Activated naive CD4-positive, alpha-beta T cell treated with anti-CD3 and anti-CD28 coated beads, Interleukin-2, amount 10 ng/mL, durations not matched to agents 7 days and 5 days (primary cell): ENCODE measurements at regions not wholly inside any gene's neighbourhood (a gene's known extent, or its start where the extent isn't known, plus 50 kb on each side); places are given as distances from the start of the nearest gene placed in this dataset.
"Not testable (repeated sequence)": the region's sequence is repeated elsewhere in the genome, so short reads cannot be mapped to it uniquely, and the experiment has no call there.

Source experiments
- CTCF ChIA-PET: fragments of 350-600 bp; sonication (Branson Sonifier 250); formaldehyde crosslinking; loops from one replicate; lab custom pipeline; 2021; ENCODE audit warnings: antibody characterized with exemption; lab: Charles Lee
- DNase-seq: peaks from one replicate; pipeline ENCODE4 v3.0.0-alpha.2; 2020
- H3K27ac Mint-ChIP-seq: one replicate; pipeline ENCODE4 v1.8.0; 2021; ENCODE audit warnings: mild to moderate bottlenecking, moderate library complexity, mixed read lengths
- H3K27me3 Mint-ChIP-seq: one replicate; pipeline ENCODE4 v1.8.0; 2021; ENCODE audit warnings: mild to moderate bottlenecking, mixed read lengths
- H3K36me3 Mint-ChIP-seq: one replicate; pipeline ENCODE4 v1.8.0; 2021; ENCODE audit warnings: mixed read lengths
- H3K4me1 Mint-ChIP-seq: one replicate; pipeline ENCODE4 v1.8.0; 2021; ENCODE audit warnings: mixed read lengths
- H3K4me3 Mint-ChIP-seq: one replicate; pipeline ENCODE4 v1.8.0; 2021; ENCODE audit warnings: mild to moderate bottlenecking, moderate library complexity, mixed read lengths
- H3K9me3 Mint-ChIP-seq: one replicate; pipeline ENCODE4 v1.8.0; 2021; ENCODE audit warnings: mixed read lengths

DNA sequence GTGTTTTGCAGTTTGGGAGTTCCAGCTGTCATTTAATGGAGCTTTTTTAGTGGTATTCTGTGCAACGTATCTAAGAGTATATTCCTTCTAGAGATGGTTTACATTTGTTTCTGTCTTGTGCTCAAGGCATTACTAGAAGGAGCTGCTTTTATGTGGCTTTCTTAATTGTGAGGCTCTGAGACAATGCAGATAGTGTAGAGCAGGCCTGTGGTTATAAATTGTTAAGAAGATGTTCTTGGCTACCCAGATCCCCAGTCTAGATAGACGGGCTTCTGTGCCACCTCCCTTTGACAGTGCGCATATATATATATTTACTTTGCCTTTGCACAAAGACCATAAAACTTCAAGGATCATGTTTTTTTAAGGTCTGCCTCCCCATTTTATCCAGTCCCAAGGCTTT is 160.8 kb upstream of the PODXL start:
- Mint-ChIP-seq H3K4me1 (no peaks in the 10 kb centered on the region), H3K27me3 (no peaks in the 10 kb centered on the region), H3K27ac (peak overlapping the region; percentile 61), H3K36me3 (no peaks in the 10 kb centered on the region), H3K9me3 (no peaks in the 10 kb centered on the region), H3K4me3 (no peak overlapping the region)
- CTCF ChIA-PET: no interaction called here
- no peak for DNase-seq

DNA sequence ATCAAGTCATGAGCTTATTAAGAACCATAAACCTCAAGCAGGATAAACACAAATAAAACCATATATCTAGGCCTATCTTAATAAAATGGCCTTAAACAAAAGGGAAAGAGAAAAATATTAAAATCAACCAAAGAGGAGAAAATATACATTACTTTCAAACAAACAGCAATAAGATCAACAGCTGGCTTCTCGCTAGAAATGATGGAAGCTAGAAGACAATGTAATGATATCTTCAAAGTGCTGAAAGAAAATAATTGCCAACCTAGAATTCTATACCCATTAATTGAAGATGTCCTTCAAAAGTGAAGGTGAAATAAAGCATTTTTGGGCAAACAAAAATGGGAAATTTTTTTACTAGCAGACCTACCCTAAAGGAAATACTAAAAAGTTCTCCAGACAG is 142.9 kb upstream of the PODXL start:
- Mint-ChIP-seq H3K4me3 (no peak overlapping the region), H3K27ac (no peak overlapping the region), H3K36me3 (no peaks in the 10 kb centered on the region), H3K9me3 (no peaks in the 10 kb centered on the region), H3K4me1 (no peaks in the 10 kb centered on the region), H3K27me3 (peaks cover 4% of the 10 kb centered on the region)
- CTCF ChIA-PET: interaction anchor here (1.2 kb wide), 1 partner anchor 8 kb away, joined by 3 read pairs; no protein-coding TSS in a partner anchor
- no peak for DNase-seq

DNA sequence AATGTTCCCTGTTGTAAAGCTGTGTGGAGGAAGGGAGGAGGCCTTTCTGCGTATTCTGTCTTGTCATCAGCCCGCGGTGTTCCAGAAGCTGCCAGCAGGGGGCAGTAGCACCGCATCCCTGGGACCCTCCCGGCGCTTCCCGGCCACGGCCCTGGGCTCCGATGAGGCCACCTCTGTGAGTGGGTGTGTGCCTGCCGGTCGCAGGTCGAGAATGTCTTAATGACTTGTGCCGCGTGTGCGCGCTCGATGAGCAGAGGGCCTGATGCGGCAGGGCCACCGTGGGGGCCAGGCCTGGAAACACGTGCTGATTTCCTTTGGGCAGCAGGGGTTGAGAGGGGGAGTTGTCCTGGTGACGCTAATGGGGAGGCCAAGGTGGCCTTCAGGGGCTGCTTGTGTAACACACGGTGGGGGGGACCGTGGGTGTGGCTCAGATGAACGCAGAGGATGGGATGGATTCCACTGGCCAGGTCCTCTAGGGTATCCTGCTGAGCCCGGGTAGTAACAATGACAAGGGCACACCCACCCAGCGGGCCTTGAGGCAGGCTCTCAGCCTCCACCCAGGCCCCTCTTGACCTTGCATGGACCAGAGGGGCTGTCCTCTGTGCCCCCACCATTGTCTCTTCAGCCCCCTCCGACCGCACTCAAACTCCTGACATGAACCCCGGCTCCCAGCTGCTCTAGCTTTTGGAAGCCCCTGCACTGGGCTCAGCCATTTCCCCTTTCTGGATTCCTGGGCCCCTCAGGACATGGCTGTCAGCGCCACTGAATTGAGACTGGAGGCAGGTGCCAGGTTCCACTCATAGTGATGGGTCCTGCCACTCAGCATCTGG is 135.9 kb upstream of the PODXL start:
- no peak overlapping the region for H3K27ac Mint-ChIP-seq
- H3K4me1 Mint-ChIP-seq: peaks cover 4% of the 10 kb centered on the region
- H3K9me3 Mint-ChIP-seq: no peaks in the 10 kb centered on the region
- peaks cover 37% of the 10 kb centered on the region for H3K27me3 Mint-ChIP-seq
- CTCF ChIA-PET: interaction anchor here (0.7 to 2.1 kb wide), 5 partner anchors 9 to 369 kb away, joined by 3 to 7 read pairs (median 4); no protein-coding TSS in a partner anchor
- DNase-seq: peak; percentile 61
- no peaks in the 10 kb centered on the region for H3K36me3 Mint-ChIP-seq
- no peak overlapping the region for H3K4me3 Mint-ChIP-seq

DNA sequence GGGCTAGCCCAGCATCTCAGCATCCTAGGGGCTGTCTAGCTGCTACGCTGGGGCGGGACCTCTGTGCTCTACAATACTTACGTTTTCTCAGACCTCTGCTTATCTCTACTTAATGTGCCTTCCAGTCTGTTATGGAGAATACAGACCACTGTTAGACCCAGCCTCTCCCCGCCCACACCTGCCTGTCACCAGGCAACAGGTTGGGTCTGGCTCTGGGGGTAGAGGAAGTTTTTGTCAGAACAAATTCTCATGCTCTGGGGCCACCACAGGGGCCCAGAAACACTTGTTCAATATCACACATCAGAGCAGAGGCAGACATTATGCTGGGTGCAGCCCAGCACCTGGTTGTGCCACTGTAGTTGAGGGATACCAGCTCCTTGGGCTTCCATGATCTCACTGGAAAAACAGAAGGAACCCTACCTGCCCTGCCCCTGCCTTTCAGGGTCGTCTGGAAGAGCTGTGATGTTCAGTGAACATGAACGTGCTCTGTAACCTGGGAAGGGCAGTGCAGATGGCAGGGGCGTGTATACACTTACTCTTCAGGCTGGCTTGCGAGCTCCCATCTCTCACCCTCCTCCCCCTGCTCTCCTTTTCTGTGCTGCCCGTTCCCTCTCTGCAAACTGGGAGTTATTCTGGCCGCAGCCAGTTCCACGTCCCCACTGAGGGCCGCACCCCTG is 135.2 kb upstream of the PODXL start:
- Mint-ChIP-seq H3K27ac (no peak overlapping the region), H3K4me3 (no peak overlapping the region), H3K27me3 (peaks cover 42% of the 10 kb centered on the region), H3K9me3 (no peaks in the 10 kb centered on the region), H3K4me1 (peaks cover 4% of the 10 kb centered on the region), H3K36me3 (no peaks in the 10 kb centered on the region)
- no peak for DNase-seq
- CTCF ChIA-PET: interaction anchor here (0.7 to 3.6 kb wide), 7 partner anchors 8 to 888 kb away, joined by 3 to 18 read pairs (median 4); no protein-coding TSS in a partner anchor

DNA sequence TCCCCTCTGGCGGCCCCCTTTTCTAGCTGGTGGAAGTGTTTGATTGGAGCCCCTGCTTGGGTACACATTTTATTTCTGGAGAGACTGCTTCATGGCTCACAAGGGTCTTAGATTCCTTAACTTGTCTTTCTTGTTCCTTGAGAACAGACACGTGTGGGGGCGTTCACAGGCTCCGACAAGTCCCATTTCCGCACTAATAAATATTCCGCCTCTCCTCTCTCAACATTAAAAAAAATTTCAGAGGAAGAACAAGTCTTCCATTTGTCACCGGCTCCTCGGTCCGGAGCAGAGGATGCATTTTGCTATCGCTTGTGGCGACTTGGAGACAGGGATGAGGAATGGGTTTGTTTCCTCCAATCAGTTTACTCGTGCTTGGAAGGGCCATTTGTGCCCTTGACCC is 134.0 kb upstream of the PODXL start:
- H3K4me3 Mint-ChIP-seq: no peak overlapping the region
- no peak for DNase-seq
- peaks cover 4% of the 10 kb centered on the region for H3K4me1 Mint-ChIP-seq
- H3K27me3 Mint-ChIP-seq: peaks cover 42% of the 10 kb centered on the region
- no peak overlapping the region for H3K27ac Mint-ChIP-seq
- no peaks in the 10 kb centered on the region for H3K9me3 Mint-ChIP-seq
- CTCF ChIA-PET: interaction anchor here (1.2 to 3.6 kb wide), 7 partner anchors 10 to 890 kb away, joined by 3 to 18 read pairs (median 5); no protein-coding TSS in a partner anchor
- no peaks in the 10 kb centered on the region for H3K36me3 Mint-ChIP-seq

DNA sequence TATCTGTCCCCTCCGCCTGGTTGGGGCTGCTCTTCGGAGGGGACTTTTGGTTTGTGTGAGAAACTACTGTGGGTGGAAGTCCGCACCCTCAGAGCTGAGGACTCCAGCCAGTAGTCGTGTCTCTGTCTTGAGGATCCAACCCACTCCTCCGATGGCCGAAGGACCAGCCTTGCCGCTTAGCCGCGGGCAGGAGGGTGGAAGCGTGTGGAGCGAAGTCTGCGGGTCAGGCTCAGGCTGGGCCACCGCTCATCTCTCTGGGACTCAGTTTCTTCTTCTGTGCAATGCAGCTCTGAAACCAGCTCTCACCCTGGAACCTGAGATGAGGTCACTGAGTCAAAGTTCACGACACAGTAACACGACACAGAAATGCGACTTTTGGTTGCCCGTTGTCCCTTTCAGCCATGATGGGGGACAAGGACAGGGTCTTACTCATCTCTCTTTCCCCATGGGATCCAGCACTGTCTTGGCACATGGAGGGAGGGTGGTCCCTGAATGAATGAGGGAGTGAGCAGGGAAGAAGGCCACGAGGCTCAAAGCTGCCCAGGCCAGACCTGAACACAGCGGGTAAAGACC is 133.3 kb upstream of the PODXL start:
- Mint-ChIP-seq H3K4me3 (no peak overlapping the region), H3K27ac (no peak overlapping the region), H3K4me1 (peaks cover 4% of the 10 kb centered on the region), H3K36me3 (no peaks in the 10 kb centered on the region), H3K27me3 (peaks cover 39% of the 10 kb centered on the region), H3K9me3 (no peaks in the 10 kb centered on the region)
- DNase-seq: no peak
- CTCF ChIA-PET: interaction anchor here (0.7 to 3.6 kb wide), 10 partner anchors 8 to 890 kb away, joined by 3 to 18 read pairs (median 4); no protein-coding TSS in a partner anchor

DNA sequence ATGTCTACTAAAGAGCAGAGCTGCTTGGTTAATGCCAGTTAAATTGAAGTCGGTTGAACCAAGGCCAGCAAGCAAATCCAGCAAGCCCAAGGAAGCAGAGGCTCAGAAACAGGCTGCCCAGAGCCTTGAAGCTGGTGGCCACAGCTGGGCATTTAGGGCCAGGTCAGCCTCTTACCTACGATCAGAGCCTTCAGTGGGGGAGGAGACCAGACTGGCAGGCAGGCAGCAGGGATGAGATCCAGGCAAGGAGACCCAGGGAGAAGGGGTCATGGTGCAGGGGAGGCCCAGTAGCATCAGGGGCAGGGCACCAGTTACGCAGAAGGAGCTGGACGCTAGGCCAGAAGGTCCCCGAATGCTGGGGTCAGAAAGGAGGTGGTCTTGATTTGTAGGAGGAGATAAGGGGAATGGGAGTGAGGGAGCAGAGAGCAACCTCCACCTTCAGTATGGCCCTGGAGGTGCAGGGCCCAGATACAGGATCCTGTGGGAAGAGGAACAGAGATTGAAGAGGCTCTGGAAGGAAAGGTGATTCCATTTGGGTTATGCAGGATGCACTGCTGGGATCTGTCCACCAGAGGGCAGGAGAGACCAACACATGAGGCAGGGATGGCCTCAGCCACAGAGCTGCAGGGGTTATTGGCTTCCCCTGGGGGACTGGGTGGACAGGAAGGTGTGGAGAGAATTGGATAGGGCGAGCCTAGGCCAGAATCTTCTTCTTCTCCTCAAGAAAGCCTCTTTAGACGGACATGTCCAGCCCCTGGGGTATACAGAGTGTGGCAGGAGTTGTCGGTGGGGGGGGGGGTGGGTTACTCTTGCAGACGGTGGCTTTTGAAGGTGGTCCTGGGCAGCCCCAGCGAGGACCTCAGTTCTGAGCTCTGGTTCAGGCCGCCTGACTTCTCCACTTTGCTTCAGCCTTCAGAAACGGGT is 132.6 kb upstream of the PODXL start:
- peak; percentile 71 for DNase-seq
- peaks cover 37% of the 10 kb centered on the region for H3K27me3 Mint-ChIP-seq
- H3K36me3 Mint-ChIP-seq: no peaks in the 10 kb centered on the region
- H3K4me3 Mint-ChIP-seq: no peak overlapping the region
- H3K27ac Mint-ChIP-seq: no peak overlapping the region
- no peaks in the 10 kb centered on the region for H3K9me3 Mint-ChIP-seq
- CTCF ChIA-PET: interaction anchor here (0.5 to 3.6 kb wide), 10 partner anchors 7 to 891 kb away, joined by 3 to 18 read pairs (median 4); no protein-coding TSS in a partner anchor
- peaks cover 4% of the 10 kb centered on the region for H3K4me1 Mint-ChIP-seq

DNA sequence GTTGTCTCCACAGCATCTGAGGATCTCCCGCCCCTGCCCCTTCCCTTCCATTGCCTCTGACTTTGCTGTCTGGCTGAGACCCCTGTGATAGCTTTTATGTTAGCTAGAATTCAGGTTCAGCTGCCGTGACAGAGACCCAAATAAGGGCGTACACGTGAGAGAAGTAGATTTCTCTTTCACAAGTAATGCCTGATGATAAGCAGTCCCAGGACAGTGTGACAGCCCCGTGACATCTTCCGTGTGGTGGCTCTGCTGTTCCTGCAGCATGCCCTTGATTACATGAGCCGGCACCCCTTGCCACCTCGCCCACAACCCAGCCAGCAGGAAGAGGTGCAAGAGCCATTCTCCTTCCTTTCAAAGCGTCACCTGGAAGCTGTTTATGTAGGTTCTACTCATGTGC is 130.9 kb upstream of the PODXL start:
- Mint-ChIP-seq H3K4me3 (no peak overlapping the region), H3K4me1 (peaks cover 2% of the 10 kb centered on the region), H3K36me3 (no peaks in the 10 kb centered on the region), H3K9me3 (no peaks in the 10 kb centered on the region), H3K27me3 (peaks cover 37% of the 10 kb centered on the region), H3K27ac (no peak overlapping the region)
- no peak for DNase-seq
- CTCF ChIA-PET: no interaction called here

DNA sequence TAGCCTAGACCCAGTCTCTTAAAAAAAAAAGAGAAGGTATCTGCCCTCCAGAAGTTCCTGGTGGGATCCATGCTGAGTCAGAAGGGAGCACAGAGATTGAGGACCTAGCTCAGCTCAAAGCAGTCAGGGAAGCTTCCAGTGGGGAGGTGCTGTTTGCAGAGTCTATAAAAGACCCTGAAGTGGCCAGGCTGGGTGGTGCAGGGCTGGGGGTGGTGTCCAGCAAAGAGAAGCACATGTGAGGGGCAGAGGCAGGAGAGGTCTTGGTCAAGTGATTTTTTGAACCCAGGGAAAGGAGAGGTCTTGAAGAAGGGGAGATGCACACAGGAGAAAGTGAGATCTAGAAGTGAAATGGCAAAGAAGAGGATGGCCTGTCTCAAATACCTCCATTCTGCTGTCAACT is 130.4 kb upstream of the PODXL start:
- H3K36me3 Mint-ChIP-seq: no peaks in the 10 kb centered on the region
- CTCF ChIA-PET: interaction anchor here (0.6 to 1.0 kb wide), 2 partner anchors 362 to 1281 kb away, joined by 3 read pairs; no protein-coding TSS in a partner anchor
- no peaks in the 10 kb centered on the region for H3K9me3 Mint-ChIP-seq
- no peak overlapping the region for H3K27ac Mint-ChIP-seq
- peaks cover 32% of the 10 kb centered on the region for H3K27me3 Mint-ChIP-seq
- H3K4me1 Mint-ChIP-seq: peaks cover under 1% of the 10 kb centered on the region
- DNase-seq: no peak
- H3K4me3 Mint-ChIP-seq: no peak overlapping the region

DNA sequence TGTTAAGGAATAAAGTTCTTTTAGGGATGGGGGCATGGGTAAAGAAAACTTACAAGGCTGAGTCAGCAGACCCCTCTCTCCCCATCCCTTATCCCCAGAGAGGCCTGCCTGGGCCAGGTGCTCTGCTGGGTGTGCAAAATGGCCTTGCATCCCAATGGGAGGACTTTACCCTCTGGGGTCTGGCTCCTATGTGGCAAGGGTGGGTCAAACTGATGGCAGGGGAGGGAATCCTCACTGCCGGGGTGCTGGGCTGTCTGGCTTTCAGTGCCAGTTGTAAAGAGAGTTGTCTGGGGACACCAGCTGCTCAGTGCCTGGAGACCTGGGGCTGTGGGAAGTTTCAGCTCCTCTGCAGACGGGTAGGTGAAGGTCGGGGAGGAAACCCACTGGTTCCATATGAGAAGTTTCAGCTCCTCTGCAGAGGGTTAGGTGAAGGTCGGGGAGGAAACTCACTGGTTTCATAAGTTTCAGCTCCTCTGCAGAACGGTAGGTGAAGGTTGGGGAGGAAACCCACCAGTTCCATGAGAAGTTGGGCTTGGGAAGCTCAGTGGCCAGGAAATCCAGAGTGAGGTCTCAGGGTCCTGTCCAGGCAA is 127.2 kb upstream of the PODXL start:
- Mint-ChIP-seq H3K9me3 (peaks cover 2% of the 10 kb centered on the region), H3K27ac (no peak overlapping the region), H3K36me3 (no peaks in the 10 kb centered on the region), H3K4me3 (no peak overlapping the region), H3K27me3 (peaks cover 14% of the 10 kb centered on the region), H3K4me1 (no peaks in the 10 kb centered on the region)
- CTCF ChIA-PET: no interaction called here
- DNase-seq: no peak

DNA sequence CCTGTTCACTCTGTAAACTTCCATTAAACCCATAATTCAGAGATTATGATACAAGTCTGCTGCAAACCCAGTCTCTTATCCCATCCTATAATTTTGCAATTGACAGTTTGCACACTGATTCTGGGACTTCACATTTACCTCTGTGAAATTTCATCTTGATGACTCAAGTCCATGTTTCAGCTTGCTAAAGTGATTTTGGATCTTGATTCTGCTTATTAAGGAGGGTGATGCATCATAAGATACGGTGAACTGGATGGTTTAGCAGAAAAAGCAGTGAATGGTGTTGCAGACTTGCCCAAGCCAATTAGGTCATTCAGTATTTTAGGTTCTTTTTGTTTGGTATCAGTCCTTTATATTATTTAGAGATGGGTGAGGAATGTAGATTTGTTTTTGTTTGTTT is 125.5 kb upstream of the PODXL start:
- Mint-ChIP-seq H3K9me3 (peaks cover 2% of the 10 kb centered on the region), H3K36me3 (no peaks in the 10 kb centered on the region), H3K27ac (no peak overlapping the region), H3K4me3 (no peak overlapping the region), H3K4me1 (no peaks in the 10 kb centered on the region), H3K27me3 (peaks cover 13% of the 10 kb centered on the region)
- CTCF ChIA-PET: interaction anchor here (1.4 kb wide), 1 partner anchor 8 kb away, joined by 4 read pairs; no protein-coding TSS in a partner anchor
- no peak for DNase-seq

DNA sequence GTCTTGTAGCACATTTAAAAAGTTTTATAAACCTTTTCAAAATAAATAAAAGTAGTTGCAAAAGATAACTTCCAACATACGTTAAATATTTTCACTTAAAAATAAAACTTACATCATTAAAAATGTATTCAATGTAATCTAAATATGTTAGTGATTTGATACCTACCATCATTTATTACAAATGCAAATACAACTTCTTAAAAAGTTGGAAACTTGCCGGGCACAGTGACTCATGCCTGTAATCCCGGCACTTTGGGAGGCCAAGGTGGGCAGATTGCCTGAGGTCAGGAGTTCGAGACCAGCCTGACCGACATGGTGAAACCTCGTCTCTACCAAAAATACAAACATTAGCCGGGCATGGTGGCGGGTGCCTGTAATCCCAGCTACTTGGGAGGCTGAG is 122.6 kb upstream of the PODXL start:
- H3K27me3 Mint-ChIP-seq, H3K27ac Mint-ChIP-seq, H3K4me1 Mint-ChIP-seq, H3K9me3 Mint-ChIP-seq, H3K36me3 Mint-ChIP-seq, H3K4me3 Mint-ChIP-seq, CTCF ChIA-PET, DNase-seq: not testable (repeated sequence)

DNA sequence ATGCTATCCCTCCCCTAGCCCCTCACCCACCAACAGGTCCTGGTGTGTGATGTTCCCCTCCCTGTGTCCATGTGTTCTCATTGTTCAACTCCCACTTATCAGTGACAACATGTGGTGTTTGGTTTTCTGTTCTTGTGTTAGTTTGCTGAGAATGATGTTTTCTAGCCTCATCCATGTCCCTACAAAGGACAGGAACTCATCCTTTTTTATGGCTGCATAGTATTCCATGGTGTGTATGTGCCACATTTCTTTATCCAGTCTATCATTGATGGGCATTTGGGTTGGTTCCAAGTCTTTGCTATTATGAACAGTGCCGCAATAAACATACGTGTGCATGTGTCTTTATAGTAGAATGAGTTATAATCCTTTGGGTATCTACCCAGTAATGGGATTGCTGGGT is 120.4 kb upstream of the PODXL start:
- DNase-seq, H3K36me3 Mint-ChIP-seq, H3K4me1 Mint-ChIP-seq, H3K27ac Mint-ChIP-seq, CTCF ChIA-PET, H3K9me3 Mint-ChIP-seq, H3K27me3 Mint-ChIP-seq, H3K4me3 Mint-ChIP-seq: not testable (repeated sequence)
